Vagina (tissue), 2 donors: ENCODE measurements at regions not wholly inside any gene's neighbourhood (a gene's known extent, or its start where the extent isn't known, plus 50 kb on each side); places are given as distances from the start of the nearest gene placed in this dataset.

Source experiments
- POLR2A ChIP-seq, 2 donors: fragments of 450-650 bp; IDR thresholded peaks; one replicate each; pipeline ENCODE4 v1.6.1; 2017; ENCODE audit warnings: antibody characterized with exemption in 2 of 2, mild to moderate bottlenecking in 2 of 2, moderate library complexity in 2 of 2
- POLR2AphosphoS5 ChIP-seq, 2 donors: sonication (generic); formaldehyde crosslinking; IDR thresholded peaks; one replicate each; pipeline ENCODE4 v1.9.0; 2017; ENCODE audit warnings: antibody characterized with exemption in 2 of 2, mild to moderate bottlenecking in 2 of 2, low read depth in 1 of 2; ENCODE audit not compliant: insufficient read depth in 1 of 2
- TF ChIP-seq, protein P1 (sequence below), 3 experiments: fragments of 450-650 bp in 2 of 3; fragments of 200-600 bp in 1 of 3; sonication (generic) in 1 of 3; IDR thresholded peaks; one replicate each; pipeline ENCODE4 v1.5.1; 2017 to 2019; ENCODE audit warnings: antibody characterized with exemption in 3 of 3, mild to moderate bottlenecking in 2 of 3, moderate library complexity in 2 of 3

DNA sequence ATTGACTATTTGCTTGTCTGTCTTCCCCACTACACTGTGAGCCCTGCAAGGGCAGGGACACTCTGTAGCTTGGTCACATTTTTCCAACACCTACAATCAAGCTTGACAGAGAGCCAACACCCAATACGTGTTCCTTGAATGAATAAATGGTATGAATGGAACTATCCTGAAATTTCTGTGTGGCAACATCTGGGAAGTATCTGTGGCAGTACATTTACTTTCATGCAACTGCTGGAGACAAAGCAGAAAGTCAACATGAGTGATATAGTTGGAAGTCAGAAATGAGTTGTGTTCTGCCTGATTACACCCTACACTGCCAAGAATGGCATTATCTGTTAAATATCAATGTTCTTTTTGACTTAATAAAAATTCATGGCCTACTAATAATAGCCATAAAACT, 343.5 kb upstream of the F9 start:
- TF ChIP-seq, protein P1, sequence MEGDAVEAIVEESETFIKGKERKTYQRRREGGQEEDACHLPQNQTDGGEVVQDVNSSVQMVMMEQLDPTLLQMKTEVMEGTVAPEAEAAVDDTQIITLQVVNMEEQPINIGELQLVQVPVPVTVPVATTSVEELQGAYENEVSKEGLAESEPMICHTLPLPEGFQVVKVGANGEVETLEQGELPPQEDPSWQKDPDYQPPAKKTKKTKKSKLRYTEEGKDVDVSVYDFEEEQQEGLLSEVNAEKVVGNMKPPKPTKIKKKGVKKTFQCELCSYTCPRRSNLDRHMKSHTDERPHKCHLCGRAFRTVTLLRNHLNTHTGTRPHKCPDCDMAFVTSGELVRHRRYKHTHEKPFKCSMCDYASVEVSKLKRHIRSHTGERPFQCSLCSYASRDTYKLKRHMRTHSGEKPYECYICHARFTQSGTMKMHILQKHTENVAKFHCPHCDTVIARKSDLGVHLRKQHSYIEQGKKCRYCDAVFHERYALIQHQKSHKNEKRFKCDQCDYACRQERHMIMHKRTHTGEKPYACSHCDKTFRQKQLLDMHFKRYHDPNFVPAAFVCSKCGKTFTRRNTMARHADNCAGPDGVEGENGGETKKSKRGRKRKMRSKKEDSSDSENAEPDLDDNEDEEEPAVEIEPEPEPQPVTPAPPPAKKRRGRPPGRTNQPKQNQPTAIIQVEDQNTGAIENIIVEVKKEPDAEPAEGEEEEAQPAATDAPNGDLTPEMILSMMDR (IDR thresholded peaks at IDR 0.05) = no peak
- TF ChIP-seq POLR2A (IDR thresholded peaks at IDR 0.05) = no peak
- TF ChIP-seq POLR2AphosphoS5 (IDR thresholded peaks at IDR 0.05; ENCODE audit: insufficient read depth in 1 of 2, low read depth in 1 of 2) = no peak
